ENCODE measurements at regions not wholly inside any gene's neighbourhood (a gene's known extent, or its start where the extent isn't known, plus 50 kb on each side); places are given as distances from the start of the nearest gene placed in this dataset.

DNA sequence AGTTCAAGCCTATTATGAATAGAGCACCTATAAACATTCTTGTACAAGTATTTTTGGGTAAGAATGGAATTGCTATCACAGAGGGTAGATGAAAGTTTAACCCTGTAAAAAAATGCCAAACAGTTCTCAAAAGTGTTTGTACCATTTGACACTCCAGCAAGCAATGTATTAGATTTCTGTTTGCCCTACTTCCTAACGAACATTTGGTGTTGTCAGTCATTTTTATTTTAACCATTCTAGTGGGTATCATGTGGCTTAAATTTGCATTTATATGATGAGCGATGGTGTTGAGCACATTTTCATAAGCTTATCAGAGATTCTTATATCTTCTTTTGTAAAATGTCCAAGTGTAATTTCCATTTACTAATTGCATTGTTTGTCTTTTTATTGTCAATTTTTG is 608.2 kb upstream of the ACVR2A start:
- TF ChIP-seq, protein P1, sequence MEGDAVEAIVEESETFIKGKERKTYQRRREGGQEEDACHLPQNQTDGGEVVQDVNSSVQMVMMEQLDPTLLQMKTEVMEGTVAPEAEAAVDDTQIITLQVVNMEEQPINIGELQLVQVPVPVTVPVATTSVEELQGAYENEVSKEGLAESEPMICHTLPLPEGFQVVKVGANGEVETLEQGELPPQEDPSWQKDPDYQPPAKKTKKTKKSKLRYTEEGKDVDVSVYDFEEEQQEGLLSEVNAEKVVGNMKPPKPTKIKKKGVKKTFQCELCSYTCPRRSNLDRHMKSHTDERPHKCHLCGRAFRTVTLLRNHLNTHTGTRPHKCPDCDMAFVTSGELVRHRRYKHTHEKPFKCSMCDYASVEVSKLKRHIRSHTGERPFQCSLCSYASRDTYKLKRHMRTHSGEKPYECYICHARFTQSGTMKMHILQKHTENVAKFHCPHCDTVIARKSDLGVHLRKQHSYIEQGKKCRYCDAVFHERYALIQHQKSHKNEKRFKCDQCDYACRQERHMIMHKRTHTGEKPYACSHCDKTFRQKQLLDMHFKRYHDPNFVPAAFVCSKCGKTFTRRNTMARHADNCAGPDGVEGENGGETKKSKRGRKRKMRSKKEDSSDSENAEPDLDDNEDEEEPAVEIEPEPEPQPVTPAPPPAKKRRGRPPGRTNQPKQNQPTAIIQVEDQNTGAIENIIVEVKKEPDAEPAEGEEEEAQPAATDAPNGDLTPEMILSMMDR (IDR thresholded peaks at IDR 0.05), result no peak
- no peak for TF ChIP-seq POLR2A (IDR thresholded peaks at IDR 0.05)
